GM19238 (cell line): ENCODE measurements at regions not wholly inside any gene's neighbourhood (a gene's known extent, or its start where the extent isn't known, plus 50 kb on each side); places are given as distances from the start of the nearest gene placed in this dataset.
"Not testable (repeated sequence)": the region's sequence is repeated elsewhere in the genome, so short reads cannot be mapped to it uniquely, and the experiment has no call there.

ENCODE experiments used
- DNase-seq: peaks from one replicate; pipeline ENCODE4 v3.0.0; 2011; ENCODE audit warnings: low spot score; ENCODE audit not compliant: insufficient read length

DNA sequence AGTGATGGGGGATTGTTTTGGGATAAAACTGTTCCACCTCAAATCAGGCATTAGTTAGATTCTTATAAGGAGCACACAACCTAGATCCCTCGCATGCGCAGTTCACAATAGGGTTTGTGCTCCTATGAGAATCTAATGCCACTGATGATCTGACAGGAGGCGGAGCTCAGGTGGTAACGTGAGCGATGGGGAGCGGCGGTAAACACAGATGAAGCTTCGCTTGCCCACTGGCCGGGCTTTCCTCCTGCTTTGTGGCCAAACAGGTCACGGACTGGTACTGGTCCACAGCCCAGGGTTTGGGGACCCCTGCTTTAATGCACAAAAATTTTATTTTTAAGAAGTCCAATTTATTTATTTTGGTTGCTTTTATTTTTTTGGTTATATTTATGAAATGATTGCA, 238.8 kb downstream of the AACS start:
- no peak for DNase-seq

DNA sequence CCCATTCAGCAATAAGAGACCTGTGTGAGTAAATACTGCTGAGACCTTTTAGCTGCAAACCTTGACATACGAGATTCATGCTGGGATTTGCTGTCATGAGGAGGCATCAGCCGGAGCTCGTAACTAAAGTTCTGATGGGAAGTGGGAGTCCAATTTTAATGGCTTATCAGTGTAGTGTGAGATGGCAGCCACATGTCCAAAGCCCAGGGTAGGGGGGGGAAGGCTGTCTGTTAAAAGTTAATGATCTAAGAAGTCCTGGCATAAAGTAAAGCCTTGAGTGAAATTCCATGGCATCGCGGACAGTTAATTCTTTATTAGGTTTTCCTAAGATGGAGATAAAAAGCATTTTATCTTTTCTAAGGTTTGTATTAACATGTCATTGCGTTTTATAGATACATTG, 240.0 kb downstream of the AACS start:
- DNase-seq = no peak

- no peak for DNase-seq
Observed at GRCh38 chr12:125310461-125310860, 245.2 kb downstream of the AACS start.

DNA sequence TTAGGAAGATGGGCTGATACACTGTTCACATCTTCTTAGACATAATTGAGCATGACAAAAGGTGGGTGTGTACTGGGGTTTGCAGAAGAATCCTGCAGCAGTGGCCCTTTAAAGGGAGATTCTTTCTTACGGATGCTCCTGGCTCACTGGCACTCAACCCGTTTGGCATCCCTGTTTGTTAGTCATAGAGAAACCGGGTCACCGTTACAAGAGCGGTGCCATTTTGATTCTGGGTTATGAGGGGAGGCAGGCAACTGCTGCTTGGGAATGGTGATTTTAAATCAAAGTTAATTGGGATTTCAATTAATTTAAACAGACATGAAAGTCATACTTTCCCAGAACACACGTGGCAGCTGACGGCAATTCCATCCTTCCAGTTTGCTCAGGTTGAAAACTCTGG, 245.8 kb downstream of the AACS start:
- DNase-seq = no peak

DNA sequence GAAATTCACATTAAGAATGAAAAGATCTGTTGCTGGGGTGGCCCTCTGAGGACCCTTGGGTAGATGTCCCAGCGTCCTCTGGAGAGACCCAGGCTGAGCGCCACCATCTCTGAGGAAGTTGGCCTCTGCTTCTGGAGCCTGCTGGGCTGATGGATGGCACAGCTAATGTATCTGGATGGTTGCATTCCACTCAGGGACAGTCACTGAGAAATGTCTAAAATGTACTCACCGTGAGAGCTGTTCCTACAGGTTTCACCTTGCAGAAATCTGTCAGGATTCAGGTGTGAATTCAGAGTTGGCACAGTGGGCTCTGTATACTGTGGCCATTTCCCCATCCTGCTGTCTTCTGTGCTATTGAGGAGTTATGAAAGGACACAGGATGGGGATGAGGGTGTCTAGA, 247.2 kb downstream of the AACS start:
- no peak for DNase-seq

GRCh38 chr12:125314051-125314755, 249.0 kb downstream of the AACS start:
- no peak for DNase-seq

GRCh38 chr12:125315771-125316170, 250.5 kb downstream of the AACS start:
- no peak for DNase-seq

- no peak for DNase-seq
Observed at GRCh38 chr12:125320177-125320576, 254.9 kb downstream of the AACS start.

DNA sequence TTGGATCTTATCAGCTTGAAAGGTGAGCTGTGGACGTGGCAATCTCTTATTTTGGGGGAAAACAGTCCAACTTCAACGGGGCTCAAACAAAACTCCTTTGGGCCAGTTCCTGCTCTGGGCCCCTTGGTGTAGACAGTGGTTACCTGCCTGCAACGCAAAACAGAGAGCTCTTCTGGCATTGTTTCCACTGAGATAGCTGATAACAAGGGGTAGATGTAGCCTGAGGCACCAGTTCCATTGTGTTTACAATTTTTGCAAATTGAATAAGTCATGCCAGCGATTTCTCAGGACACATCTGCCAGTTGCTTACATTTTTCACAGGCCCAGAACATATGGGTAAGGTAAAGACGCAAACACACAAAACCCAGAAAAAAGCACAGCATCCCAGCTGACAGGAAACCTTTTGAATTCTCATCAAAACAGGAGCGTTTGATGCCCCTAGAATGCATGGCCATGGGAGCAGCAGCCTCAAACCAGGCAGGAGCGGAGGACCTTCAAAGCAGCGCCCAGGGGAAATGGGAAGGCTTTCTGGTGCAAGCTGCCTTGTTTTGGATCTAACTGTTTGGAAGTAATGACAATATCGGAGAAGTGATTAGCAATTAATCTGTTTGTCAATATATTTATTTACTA, 259.7 kb downstream of the AACS start:
- no peak for DNase-seq

DNA sequence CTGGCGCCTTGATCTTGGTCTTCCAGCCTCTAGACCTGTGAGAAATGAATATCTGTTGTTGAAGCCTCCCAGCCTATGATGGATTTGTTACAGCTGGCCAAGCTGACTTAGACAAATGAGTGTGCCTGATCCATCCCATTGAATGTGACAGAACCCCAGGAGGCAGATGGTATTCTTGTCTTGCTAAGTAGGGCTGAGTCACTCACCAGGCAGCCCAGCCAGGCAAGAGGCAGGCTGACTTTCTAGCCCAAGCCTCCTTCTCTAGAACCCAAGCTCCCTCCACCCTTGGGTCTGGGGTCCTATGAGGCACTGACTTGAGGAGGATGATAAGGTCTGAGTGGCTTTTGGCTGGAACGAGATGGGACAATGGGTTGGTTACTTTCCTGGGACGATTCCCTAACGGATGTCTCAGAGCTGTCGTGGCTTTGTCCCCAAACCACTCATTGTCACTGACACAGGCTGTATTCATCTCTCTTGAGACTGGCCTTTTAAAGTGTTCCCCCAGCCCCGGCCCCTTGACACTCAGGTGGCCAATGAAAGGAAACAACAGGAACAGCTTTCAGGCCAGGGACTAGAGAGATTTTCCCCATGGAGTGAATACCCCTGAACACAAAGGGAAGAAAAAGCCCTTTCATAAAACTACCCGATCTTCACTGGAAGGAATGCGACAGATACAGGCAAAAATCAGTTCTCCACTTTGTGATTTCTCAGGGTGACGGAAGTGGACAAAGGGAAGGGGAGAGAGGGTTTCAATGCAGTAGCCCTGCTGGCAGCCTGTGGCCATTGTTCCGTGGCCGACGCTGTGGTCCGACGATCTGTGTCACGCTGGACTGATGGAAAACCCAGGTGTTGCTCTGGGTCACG, 264.2 kb downstream of the AACS start:
- no peak for DNase-seq

GRCh38 chr12:125330645-125331341, 265.6 kb downstream of the AACS start:
- peak; percentile 74 for DNase-seq

GRCh38 chr12:125331342-125332052, 266.3 kb downstream of the AACS start:
- no peak for DNase-seq

- DNase-seq = no peak
Observed at GRCh38 chr12:125332900-125333299, 267.7 kb downstream of the AACS start.

- DNase-seq = no peak
Observed at GRCh38 chr12:125336246-125336645, 271.0 kb downstream of the AACS start.

- DNase-seq = no peak
Observed at GRCh38 chr12:125340791-125341190, 275.6 kb downstream of the AACS start.

GRCh38 chr12:125341422-125341821, 276.2 kb downstream of the AACS start:
- no peak for DNase-seq

DNA sequence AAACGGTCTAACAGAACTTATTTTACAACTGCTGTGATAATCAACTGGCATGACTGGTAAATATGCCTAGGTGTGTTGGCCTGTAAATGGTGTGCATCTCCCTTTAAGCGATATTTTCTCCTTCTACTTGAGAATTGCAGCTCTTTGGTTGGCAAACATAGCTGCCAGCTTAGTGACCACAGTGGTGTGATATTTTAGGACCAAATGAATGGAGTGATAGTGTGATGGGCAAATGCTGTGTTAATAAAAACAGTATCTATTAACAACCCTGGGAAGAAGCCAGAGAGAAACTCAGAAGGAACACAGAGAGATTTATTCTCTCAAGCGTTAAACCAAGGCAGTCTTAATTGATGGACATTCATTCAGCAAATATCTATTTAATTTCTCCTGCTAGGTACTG, 278.4 kb downstream of the AACS start:
- DNase-seq = no peak

DNA sequence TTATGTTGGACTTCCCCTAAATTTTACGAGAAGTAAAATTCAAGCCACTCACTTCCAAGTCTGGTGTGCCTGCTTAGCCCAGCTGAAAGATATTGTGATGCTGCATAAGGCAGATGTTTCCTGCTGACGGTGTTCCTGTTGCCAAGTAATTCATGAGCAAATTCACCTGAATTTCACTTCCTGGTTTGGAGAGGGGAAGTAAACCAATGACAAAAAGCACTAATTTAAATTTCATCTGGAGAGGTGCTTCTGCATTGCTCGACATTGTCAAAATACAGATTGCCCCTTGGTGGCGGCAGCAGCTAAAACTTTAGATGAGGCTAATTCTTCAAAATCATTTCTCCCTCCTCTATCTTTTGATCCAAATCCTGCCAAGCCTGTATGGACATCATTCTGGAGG, 281.1 kb downstream of the AACS start:
- no peak for DNase-seq

DNA sequence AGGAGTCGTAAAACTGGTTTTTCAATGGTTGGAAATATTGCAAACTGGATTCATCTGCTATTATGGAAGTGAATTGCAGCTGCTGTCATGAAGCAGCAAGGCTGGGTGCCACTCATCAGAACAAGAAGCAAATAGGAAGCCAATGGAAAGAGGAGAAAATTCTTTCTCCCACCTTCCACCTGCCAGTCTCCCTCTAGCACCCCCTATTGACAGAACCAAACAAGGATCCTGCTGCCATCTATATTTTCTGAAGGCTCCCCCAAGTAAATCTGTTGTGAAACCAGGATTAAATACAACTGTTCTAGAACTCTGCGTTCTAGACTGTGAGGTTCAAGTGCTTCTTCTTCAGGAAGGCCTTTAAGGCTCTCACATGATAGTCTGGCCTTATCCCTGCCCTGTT, 286.6 kb downstream of the AACS start:
- DNase-seq = no peak

GRCh38 chr12:125353002-125353401, 287.8 kb downstream of the AACS start:
- not testable (repeated sequence) for DNase-seq

- no peak for DNase-seq
Observed at GRCh38 chr12:125353871-125354270, 288.6 kb downstream of the AACS start.
